Left forelimb (tissue), 1 donor: ENCODE measurements at regions not wholly inside any gene's neighbourhood (a gene's known extent, or its start where the extent isn't known, plus 50 kb on each side); places are given as distances from the start of the nearest gene placed in this dataset.

Experiments
- DNase-seq: peaks from one replicate; pipeline ENCODE4 v3.0.0-alpha.2; 2018; ENCODE audit warnings: low spot score

DNA sequence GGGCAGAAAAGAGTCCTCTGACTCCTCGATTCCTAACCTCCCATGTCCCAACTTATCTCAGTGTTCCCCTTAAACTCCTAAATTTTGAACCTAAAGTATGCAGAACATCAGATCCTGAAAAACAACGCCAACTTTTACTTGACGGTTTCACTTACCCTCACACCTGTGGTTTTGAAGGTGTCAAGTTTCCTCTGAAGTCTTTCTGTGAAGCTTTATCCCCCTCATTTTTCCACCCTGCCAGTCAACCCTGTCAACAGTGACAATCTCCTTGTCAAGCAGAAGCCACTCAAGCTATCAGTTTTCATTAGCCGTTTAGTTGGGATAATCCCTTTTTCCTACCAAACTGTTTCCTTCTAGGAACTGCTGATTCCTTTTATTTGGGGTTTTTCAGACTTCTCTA is 245.4 kb upstream of the PREP start:
- no peak for DNase-seq

DNA sequence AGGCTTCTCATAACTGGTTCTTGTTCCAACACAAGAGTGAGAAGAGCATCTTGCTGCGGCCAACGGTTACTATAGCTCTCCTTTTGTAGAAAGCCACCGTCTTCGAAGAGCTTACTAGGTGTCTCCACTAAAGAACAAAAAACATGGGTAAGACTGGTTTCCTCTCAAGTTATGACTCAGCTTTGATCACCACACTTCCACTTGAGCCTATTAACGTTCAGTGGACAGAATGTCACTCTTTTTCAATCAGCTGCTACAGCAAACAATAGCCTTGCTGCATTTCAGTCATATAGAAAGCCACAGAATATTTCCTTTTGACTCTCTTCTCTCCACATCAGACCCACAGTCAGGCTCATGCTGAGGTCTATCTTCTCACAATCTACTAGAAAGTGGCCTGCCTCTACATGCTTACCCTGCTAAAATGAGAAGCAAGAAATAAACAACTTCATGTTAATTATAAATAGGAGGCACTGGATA is 243.5 kb upstream of the PREP start:
- no peak for DNase-seq

DNA sequence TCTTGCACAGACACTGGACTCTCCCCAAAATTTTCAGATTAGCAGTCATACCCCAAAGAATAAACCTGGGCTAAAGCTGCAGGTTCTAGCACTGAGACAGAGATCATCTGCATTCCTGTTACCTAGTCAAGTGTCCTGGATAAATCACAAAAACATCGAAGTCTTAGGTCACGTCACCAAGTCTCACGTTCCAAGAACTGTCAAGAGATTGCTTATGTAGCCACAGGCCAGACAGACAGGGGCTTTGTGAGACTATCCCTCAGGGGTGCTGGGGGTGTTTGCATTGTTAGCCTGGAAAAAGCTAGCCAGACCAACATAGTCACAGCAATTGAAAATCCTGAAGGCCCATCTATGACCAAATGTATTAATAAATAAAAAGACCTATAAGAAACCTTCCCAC is 243.1 kb upstream of the PREP start:
- DNase-seq, result no peak

DNA sequence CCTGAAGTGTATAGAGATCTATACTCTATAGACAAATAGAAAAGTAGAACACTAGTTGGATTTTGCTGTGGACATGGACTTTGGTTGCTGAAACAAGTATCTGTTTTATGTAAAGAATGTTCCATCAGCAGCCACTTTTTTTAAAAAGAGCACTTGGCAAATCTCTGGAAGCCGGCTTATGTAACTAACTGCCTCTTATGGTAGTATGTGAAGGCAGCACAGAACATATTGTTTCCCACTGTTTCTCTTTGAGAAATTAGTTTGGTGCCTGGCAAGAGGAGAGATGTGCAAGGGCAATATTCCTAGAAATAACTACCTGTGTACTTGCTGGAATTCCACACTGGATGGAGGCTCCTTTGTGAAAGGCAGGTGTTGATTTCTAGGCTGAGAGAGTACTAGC is 242.3 kb upstream of the PREP start:
- no peak for DNase-seq

DNA sequence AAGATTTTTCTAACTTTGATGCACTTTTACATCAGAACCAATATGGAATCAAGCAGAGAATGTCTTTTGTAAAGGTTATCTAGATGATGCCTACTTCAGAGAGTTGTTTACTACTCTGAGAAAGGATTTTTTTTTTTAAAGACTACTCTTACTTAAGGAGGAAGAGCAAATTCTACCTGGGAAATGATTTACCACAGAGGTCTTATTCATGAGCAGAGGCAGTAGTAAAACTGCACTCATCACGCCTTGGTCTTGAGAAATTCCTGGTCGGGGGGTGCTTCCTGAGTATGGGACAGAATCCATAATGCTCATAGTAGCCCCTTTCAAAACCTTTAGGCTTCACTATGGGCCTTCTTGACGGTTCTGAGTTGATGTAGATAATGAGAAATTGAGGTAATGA is 241.8 kb upstream of the PREP start:
- no peak for DNase-seq

DNA sequence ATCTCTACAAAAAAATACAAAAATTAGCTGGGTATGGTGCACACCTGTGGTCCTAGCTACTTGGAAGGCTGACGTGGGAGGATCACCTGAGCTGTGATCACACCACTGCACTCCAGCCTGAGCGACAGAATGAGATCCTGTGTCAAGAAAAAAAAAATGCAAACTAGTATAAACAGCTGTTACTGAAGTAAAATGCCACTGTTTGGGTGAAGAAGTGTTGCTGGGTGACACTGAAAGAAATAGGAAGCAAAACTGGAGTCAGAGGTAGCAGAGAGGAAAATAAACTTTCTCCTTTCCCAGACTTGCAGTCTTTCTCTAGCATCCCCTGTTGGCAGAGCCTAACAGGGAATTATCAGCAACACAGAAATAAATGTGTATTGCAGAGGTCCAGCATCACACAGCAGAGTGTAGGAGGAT is 241.2 kb upstream of the PREP start:
- DNase-seq, result no peak

DNA sequence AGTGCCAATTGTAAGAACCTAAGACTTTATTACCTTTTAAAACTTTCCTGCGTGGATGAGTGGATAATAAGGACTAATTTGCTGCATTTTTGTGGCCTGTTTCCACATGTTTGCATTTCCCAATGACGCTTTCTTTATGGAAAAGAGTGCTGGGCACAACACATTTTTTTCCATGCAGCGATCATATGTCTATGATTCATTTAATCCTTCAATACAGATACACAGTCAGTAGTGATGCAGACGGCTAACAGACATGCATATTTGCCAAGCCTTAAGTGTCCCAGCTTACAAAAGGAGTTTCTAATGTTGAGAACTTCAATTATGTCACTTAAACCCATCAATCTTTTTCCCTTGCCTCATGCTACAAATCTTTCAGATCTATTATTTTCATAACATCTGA is 239.8 kb upstream of the PREP start:
- no peak for DNase-seq

DNA sequence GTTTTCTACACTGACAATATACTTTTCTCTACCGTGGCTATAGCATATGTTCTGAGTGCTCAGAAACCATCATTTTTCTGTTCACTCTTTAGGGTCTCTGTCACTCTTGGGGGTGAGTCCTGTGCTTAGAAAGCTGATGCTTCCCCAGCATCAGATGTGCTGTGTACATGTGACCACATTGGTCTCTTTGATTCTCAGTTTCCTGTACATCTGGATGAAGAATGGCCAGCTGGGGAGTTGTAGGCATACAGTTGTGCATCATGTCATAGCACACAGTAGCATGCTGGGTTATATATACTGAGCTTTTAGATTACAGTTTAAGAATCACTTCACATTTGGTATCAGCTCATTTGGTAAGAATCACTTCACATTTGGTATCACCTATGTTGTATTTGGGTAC is 238.6 kb upstream of the PREP start:
- no peak for DNase-seq

DNA sequence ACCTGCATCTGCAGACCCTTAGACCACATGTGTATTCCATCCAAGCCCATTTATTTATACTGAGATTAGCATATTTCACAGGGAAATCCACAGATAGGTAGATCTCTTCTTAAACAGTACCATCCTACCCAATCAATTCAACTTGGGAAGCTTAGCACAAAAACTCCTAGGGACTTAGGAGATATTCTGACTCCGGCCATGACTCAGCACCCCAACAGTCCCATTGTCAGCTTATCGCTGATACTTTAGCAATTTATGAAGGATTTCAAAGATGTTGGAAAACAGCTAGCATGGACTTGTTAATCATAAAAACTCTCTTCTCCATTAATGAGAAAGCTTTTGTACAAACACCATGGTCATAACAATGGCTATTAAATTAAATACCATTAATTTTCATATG is 236.2 kb upstream of the PREP start:
- no peak for DNase-seq

DNA sequence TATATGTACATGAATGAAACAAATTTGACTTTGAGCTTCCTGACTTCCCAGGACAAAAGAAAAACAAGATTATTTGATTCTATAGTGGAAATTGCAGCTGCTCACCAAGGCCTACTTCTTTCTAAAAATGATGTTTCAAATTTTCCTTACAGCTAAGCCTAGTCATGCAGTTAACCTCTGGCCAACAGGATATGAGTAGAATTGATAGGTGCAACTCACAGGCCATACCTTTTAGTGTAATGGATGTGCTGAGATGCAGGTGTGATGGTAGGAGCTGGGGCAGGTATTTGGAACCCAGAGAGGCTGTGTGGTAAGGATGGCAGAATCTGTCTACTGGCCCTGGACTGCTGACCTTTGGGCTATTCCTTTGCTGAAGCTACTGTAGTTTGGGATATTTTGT is 230.9 kb upstream of the PREP start:
- no peak for DNase-seq

DNA sequence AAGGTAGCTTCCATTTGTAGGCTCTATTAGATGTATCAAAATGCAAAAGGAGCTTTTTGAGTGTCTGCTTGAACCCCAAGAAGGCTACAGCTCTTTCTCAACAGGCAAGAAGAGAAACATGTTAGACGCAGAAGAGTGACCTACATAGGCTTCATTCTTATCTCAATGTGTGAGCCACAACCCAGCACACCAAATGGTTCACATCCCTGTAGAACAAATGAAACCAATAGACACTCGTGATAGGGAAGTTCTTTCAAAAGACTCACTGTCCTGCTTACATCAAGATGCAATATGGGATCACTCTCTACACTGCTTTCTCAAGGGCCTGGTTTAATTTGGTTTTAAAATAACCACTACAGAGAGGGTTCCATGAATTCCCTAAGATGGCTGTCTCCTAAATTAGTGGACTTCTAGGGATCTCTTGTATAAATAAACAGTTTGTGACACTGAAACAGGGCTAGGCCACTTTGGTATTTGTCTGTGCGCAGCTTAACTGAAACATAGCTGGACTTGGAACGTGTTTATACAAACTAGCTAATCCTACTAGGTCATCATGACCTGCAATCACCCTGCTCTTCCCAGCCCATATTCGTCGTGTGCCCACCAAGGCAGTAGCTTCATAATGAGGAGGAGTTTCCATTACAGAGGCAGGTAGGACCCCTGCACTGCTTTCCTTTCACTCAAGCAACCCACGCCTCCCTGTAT is 225.4 kb upstream of the PREP start:
- DNase-seq, result no peak

DNA sequence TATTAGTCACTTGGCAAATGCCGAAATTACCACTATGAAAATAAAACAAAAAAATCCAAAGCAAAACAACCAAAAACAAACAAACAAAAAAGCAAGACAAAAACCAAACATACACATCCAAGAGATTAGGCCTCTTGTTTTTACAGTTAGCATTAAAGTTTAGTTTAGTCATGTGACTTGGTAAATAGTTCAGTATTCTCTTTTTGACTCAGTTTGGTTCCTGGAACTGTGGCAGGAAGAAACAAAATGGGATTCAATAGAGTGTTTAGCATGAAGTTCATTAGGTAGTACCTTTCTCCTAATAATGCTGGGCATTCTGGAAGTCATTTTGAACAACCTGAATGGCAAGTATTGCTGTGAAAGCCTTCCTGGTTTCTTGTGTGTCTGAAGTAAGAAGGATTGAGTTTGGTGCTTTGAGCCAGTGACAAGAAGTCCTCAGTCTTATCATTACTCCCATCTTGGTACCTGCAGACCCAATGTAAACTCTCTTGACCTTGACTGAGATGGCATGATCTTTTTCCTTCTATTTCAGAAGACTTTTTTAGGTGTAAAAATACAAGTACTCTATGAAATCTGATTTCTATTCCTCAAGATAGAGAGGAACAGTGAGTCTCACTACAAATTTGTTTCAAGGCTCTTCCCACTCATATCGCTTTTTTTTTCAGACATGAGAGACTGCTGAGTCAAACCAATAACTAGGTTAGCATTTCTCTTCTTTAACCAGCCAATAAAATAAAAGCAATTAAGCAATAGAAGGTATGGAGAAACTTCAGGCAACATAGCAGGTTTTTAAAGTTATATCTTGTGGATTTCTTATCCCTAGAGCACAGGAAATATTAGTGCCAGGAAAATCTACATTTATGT is 223.6 kb upstream of the PREP start:
- DNase-seq, result no peak

DNA sequence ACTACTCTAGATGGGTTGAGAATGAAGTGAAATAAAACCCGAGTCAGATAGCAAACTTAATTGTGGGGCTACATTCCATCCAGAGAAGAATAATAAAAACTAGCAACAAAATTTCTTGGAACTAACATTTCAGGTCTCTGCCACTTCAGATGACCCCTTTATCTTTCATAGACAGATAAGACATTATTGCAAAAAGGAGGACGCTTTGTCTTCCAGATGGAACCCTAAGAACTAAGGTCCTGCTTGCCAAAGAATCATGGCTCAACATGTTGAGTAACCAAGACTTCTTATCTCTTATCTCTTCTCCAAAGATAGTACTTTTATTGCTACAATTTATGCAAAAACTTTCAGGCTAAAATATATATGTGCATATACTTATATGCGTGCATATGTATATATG is 221.1 kb upstream of the PREP start:
- DNase-seq, result no peak

DNA sequence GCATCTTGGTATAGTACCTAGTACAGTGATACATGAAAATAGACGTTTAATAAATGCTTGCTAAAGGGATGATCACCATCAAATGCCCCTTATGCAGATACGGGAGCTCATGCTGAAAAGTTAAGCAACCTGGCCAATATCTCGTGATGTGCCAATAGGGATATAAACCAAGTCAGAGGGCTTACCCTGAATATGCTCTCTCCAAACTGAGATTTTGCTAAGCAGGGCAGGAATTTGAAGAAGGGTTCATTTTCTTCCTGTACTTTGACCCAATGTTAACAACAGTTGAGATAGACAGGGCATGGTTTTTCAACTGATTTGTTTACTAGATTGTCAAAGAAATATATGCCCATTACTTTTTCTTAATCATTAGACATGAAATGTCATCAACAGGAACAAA is 219.3 kb upstream of the PREP start:
- DNase-seq, result no peak

DNA sequence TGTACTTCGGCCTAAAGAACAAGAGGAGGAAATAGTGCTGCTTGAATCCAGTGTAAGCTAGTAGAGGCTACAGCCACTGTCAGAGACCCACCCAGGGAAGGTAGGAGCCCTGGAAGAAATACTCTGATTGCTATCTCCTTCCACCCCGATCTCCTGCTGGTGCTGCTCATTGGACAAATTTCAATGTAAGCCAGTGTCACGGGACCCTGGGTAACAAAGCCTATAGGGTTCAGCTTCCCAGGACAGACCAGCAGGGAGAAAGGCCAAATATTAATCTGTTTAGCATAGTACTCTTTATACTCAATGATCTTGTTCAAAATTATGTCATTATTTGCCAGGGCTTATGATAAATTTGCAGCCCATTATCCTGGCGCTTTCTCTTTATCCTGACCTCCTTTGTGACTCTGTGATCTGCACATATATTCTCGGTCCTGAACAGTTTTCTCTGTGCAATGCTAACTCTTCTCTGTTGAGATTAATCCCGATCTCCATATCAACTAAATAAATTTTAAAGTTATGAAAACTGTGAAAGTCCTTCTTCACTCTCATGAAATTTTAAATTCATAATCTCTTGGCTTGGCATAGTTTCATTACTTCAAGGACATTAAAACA is 218.8 kb upstream of the PREP start:
- DNase-seq, result no peak

DNA sequence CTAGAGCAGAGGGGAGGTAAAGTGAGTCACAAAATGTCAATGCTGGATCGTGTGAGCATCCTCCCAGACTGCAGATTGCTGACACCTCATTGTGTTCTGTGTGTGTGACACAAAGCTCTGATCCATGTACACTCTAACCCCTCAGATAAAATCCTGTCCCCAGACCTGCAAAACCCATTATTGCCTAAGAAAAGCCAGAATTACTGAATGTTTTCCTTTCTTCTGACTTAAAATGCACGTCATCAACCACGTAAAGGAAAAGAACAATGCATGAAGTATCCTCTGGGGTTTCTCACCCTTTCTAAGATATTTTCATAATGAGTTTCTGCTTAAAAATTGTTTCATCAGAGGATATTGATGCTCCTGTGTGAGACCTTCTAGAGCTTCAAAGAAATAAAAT is 218.0 kb upstream of the PREP start:
- DNase-seq, result no peak

DNA sequence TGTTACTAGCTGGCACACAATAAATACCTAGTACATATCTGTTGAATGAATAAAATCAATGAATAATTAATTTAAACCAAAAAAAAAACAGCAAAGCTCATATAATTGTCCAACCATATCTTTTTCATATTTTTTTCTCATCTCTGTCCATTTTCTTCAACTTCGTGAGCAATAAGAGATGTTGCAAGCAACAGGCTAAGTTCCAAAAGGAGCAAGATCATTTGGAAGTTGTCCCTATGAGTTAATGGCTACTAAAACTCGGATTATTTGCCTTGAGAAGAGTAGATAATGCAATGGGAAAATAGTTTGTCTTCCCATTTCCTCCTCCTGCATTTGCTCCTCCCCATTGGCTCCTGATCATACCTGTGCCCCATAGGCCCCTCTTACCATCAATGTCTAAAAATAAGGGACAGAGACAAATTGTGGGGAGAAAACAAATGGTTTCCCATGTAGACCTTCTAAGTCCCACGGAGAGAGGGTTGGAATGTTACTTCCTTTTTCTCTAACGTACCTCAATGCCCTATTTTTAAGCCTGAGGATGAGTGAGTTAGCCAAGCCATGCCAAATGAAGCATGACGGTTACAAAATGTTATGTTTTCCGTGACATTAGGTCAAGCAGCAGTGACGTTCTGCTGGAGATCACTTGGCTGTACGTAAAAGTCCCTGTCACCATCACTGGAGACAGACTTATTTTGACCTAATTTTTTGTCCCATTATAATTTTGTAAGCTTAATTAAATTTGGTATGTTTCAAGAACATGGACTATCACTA is 217.3 kb upstream of the PREP start:
- DNase-seq, result no peak

DNA sequence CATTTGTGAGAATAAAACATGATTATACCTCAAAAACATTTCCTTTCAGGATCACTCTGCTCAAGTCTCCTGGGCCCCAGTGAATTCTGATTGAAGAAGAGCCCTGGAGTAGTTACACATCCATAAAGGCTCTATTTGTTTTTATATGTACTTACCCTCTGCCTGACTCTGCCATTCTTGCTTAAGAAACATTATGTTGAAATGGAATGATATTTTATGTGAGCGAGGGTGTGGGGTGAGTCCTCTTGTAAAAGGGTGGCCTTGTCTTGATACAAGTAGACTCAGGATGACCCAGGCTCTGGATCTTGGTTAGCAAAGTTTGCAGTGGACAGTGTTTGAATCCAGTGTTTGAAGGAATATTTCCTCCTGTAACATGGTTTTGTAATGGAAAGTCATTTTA is 215.4 kb upstream of the PREP start:
- DNase-seq, result no peak

DNA sequence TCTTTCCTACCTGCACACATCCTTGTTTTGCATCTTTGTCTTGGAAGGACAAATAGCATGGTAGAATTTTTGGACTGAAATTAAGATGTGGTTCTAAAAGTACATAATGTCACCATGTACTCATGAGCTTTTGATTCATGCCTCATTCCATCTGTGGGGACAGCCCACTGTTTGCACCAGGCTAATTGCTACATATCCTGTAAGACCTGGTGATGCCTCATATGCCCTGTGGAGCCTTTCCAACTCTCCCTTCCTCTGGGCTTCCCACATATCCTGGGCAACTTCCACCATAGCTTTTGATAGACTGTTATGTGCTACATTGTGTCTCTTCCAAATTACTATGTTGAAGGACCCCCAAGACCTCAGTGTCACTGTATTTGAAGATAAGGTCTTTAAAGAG is 213.6 kb upstream of the PREP start:
- no peak for DNase-seq

DNA sequence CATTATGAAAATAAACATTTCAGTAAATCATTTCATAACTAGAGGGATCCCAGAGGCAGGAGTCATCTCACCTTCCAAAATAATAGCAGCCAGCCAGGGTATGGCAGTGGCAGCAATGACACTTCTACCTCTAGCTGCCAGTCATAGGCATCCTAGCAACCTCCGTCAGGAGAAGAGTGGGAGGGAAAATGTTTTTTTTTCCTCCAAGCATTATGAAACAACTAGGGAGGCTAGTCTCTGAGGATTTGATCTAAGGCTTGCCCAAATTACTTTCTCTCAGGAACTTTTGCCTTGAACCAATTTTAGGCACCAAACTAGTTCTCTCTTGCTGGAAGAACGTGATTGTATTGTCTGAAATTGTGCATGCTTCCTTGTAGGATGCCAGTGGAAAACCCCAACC is 208.7 kb upstream of the PREP start:
- no peak for DNase-seq

DNA sequence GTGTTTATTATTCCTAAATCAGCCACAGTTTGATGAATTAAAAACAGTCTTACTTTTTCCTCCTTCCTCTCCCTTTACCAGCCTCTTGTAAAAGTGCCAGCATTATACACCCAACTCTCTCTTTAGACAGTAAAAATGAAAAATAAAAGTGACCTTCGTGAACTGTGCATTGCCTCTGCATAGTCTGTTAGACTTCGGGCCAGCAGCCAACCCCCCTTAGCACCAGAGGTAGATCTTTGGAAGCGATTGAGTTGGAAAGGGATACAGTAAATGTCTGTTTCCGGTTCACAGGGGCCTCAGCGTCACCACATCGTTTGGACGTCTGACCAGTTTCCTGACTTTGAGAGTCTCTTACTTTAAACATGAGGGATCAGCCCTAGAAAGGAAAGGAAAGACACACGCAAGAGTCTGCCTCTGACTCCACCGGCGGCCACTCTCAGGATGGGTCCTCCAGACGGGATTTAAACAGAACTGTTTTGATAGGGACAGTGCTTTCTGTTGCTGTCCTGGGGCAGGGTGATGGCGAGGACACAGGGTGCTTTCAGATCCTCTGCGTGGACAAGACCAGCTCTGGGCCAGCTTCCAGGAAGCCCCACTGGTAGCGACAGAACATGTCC is 206.6 kb upstream of the PREP start:
- no peak for DNase-seq
